GM18517 (cell line): ENCODE measurements at regions not wholly inside any gene's neighbourhood (a gene's known extent, or its start where the extent isn't known, plus 50 kb on each side); places are given as distances from the start of the nearest gene placed in this dataset.
"Not testable (repeated sequence)": the region's sequence is repeated elsewhere in the genome, so short reads cannot be mapped to it uniquely, and the experiment has no call there.

Experiments
- ATAC-seq: cut with Tn5 transposase; IDR thresholded peaks from one replicate; pipeline ENCODE4 v1.9.1; 2021; ENCODE audit warnings: mild to moderate bottlenecking, moderate library complexity; ENCODE audit not compliant: unreplicated experiment

- ATAC-seq = no peak
These were observed 1234.4 kb downstream of the SUCLG1 start for GRCh38 chr2:83224591-83225200.

- ATAC-seq = no peak
These were observed 1237.8 kb downstream of the SUCLG1 start for GRCh38 chr2:83221258-83221657.

- no peak for ATAC-seq
These were observed 1241.2 kb downstream of the SUCLG1 start for GRCh38 chr2:83217854-83218253.

GRCh38 chr2:83196225-83196624, 1262.9 kb downstream of the SUCLG1 start:
- no peak for ATAC-seq

GRCh38 chr2:83191316-83191715, 1267.8 kb downstream of the SUCLG1 start:
- no peak for ATAC-seq

GRCh38 chr2:83186105-83186760, 1272.8 kb downstream of the SUCLG1 start:
- ATAC-seq = no peak

GRCh38 chr2:83180862-83181530, 1278.1 kb downstream of the SUCLG1 start:
- not testable (repeated sequence) for ATAC-seq

- ATAC-seq = no peak
These were observed 1282.5 kb downstream of the SUCLG1 start for GRCh38 chr2:83176539-83176938.

- ATAC-seq = no peak
These were observed 1286.2 kb downstream of the SUCLG1 start for GRCh38 chr2:83172841-83173240.

GRCh38 chr2:83168377-83168776, 1290.7 kb downstream of the SUCLG1 start:
- ATAC-seq = no peak

- no peak for ATAC-seq
These were observed 1296.7 kb downstream of the SUCLG1 start for GRCh38 chr2:83162421-83162820.

GRCh38 chr2:83160571-83160970, 1298.5 kb downstream of the SUCLG1 start:
- ATAC-seq = no peak

GRCh38 chr2:83155826-83156225, 1303.3 kb downstream of the SUCLG1 start:
- ATAC-seq = no peak

GRCh38 chr2:83143946-83144345, 1315.1 kb downstream of the SUCLG1 start:
- ATAC-seq = no peak

- ATAC-seq = no peak
These were observed 1316.1 kb downstream of the SUCLG1 start for GRCh38 chr2:83142934-83143333.

- no peak for ATAC-seq
These were observed 1343.5 kb downstream of the SUCLG1 start for GRCh38 chr2:83115606-83116005.

GRCh38 chr2:83115155-83115554, 1343.9 kb downstream of the SUCLG1 start:
- ATAC-seq = no peak

GRCh38 chr2:83113953-83114352, 1345.1 kb downstream of the SUCLG1 start:
- ATAC-seq = no peak

GRCh38 chr2:83112858-83113257, 1346.2 kb downstream of the SUCLG1 start:
- ATAC-seq = no peak

GRCh38 chr2:83109284-83109683, 1349.8 kb downstream of the SUCLG1 start:
- ATAC-seq = no peak

GRCh38 chr2:83106853-83107252, 1352.2 kb downstream of the SUCLG1 start:
- ATAC-seq = no peak

- ATAC-seq = no peak
These were observed 1354.9 kb downstream of the SUCLG1 start for GRCh38 chr2:83104202-83104601.
